ENCODE measurements at regions not wholly inside any gene's neighbourhood (a gene's known extent, or its start where the extent isn't known, plus 50 kb on each side); places are given as distances from the start of the nearest gene placed in this dataset.
"Not testable (repeated sequence)": the region's sequence is repeated elsewhere in the genome, so short reads cannot be mapped to it uniquely, and the experiment has no call there.

- no peak for DNase-seq (ENCODE audit: low spot score)
Measured at GRCh38 chr9:135173066-135173465, 85.6 kb downstream of the OLFM1 start.

GRCh38 chr9:135174248-135174647 is 86.8 kb downstream of the OLFM1 start:
- DNase-seq (ENCODE audit: low spot score), result no peak

DNA sequence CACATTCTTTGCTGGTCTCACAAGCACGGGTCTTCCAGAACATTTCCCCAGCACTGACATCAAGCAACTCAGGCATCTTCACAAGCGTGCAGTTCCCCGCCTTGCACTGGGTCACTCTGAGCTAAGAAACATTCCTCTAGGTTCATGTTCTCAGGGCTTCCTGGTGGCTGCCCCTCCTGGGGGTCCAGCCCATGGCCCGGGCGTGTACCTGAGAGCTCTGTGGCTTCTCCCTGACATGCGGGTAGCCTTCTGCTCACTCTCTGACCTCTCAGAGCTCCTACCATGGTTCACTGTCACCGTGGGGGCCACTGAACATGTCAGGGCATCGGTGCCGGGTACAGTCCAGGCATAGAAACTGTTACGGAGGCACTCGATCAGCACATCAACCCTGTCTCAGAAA is 87.5 kb downstream of the OLFM1 start:
- no peak for DNase-seq (ENCODE audit: low spot score)

GRCh38 chr9:135176284-135176683 is 88.8 kb downstream of the OLFM1 start:
- no peak for DNase-seq (ENCODE audit: low spot score)

GRCh38 chr9:135177562-135177961 is 90.1 kb downstream of the OLFM1 start:
- not testable (repeated sequence) for DNase-seq (ENCODE audit: low spot score)

GRCh38 chr9:135178498-135178897 is 91.0 kb downstream of the OLFM1 start:
- DNase-seq (ENCODE audit: low spot score), result no peak

GRCh38 chr9:135179041-135179440 is 91.6 kb downstream of the OLFM1 start:
- DNase-seq (ENCODE audit: low spot score), result no peak

DNA sequence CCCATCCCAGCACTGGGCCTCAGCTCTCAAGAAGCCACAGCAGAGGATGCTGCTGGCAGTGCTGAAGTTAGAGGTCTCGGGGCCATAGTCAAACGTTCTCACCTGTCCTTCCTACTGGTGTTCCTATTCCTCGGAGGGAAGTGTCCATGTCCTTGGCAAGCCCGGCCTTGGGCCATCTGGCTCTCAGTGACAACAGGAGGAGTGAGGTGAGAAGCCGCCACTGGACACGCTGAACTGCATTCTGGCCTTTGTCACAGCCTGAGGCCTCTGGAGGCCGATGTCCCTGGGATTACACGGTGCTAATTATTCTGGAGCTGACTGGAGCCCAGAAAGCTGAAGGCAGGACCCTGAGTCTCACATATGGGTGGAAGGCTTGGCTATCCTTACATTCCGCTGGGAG is 92.5 kb downstream of the OLFM1 start:
- DNase-seq (ENCODE audit: low spot score), result no peak

GRCh38 chr9:135180586-135180985 is 93.1 kb downstream of the OLFM1 start:
- no peak for DNase-seq (ENCODE audit: low spot score)

GRCh38 chr9:135181336-135181735 is 93.9 kb downstream of the OLFM1 start:
- DNase-seq (ENCODE audit: low spot score), result no peak

- DNase-seq (ENCODE audit: low spot score), result not testable (repeated sequence)
Measured at GRCh38 chr9:135181841-135182240, 94.4 kb downstream of the OLFM1 start.

DNA sequence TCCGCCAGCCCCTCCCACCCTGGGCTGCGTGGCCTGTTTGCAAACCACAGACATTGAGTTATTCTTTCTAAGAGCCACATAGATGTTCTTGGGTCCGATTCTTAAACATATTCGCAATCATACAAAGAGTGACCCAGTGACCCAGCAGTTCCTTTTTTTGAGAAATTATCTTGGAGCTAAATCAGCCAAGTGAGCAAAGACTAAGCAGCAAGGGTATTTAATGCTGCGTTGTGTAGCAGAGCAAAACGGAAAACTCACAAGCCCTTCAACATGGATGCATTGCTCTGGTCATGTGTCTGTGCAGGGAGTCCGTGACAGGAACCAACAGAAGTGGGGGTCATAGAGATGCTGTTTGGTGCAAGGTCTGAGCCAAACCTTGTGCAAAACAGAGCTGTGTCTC is 95.6 kb downstream of the OLFM1 start:
- DNase-seq (ENCODE audit: low spot score), result no peak

- DNase-seq (ENCODE audit: low spot score), result no peak
Measured at GRCh38 chr9:135183528-135184180, 96.2 kb downstream of the OLFM1 start.

GRCh38 chr9:135184181-135185053 is 96.9 kb downstream of the OLFM1 start:
- no peak for DNase-seq (ENCODE audit: low spot score)

- DNase-seq (ENCODE audit: low spot score), result no peak
Measured at GRCh38 chr9:135185060-135185459, 97.6 kb downstream of the OLFM1 start.

- DNase-seq (ENCODE audit: low spot score), result no peak
Measured at GRCh38 chr9:135186248-135187164, 99.0 kb downstream of the OLFM1 start.

DNA sequence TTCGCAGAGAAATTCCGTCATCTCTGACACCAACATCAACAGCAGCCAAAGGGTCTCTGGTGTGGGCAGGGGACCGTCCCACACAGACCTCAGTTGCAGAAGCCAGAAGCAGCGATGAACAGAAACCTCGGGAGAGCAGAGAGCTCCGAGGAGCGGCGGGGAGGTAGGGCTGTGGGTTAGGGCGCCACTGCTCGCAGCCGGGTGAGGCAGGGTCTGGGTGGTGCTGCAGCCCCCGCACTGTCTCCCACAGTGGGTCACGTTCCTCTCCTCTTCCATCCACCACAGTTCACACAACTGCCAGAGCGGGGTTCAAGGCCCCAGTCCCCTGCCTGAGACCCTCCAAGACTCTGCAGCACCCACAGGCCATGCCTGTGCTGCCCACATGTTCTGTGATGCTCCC is 99.9 kb downstream of the OLFM1 start:
- no peak for DNase-seq (ENCODE audit: low spot score)

DNA sequence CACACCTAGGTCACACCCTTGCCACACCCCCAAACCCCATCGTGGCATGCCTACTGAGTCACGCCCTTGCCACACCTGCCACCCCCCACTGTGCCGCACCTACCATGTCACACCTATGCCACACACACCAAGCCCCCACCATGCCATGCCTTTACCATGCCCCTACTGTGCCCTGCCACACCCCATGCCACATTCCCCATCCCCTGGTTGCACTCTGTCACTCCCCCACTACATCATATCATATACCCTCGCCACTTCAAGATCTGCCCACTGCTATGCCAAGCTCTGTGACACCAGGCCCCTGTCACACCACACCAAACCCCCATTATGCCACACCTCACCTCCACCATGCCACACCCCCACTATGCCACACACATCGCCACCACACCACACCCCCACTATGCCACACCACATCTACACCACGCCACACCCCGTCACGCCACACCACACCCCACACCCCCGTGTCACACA is 101.2 kb downstream of the OLFM1 start:
- no peak for DNase-seq (ENCODE audit: low spot score)

GRCh38 chr9:135189497-135189896 is 102.0 kb downstream of the OLFM1 start:
- no peak for DNase-seq (ENCODE audit: low spot score)

GRCh38 chr9:135190789-135191577 is 103.5 kb downstream of the OLFM1 start:
- no peak for DNase-seq (ENCODE audit: low spot score)

DNA sequence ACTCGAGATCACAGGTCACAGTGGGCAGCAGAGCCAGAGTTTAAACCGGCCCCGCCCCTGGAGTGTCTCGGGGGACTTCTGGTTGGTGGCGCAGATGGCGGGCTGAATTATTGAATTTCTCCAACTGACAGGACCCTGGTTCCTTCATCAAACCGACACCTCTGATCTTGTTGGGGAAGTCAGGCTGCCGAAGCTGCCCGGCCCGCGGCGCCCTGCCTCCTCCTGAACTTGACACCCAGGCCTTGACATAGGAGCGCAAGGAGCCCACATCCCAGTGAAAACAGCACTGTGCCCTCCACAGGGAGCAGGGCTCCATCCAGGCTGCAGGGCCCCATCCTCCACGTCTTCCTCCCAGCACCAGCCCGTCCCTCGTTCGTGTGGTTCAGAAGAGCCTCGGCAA is 105.2 kb downstream of the OLFM1 start:
- DNase-seq (ENCODE audit: low spot score), result no peak
